ENCODE measurements at regions not wholly inside any gene's neighbourhood (a gene's known extent, or its start where the extent isn't known, plus 50 kb on each side); places are given as distances from the start of the nearest gene placed in this dataset.
"Not testable (repeated sequence)": the region's sequence is repeated elsewhere in the genome, so short reads cannot be mapped to it uniquely, and the experiment has no call there.

- TF ChIP-seq CTCF (optimal IDR thresholded peaks at IDR 0.05 in 1 of 3, IDR thresholded peaks at IDR 0.05 in 1 of 3, conservative IDR thresholded peaks at IDR 0.05 in 1 of 3; ENCODE audit: extremely low read depth in 1 of 3, insufficient read depth in 2 of 3, low read length in 3 of 3); EZH2 (IDR thresholded peaks at IDR 0.05; ENCODE audit: low read length): not testable (repeated sequence)
Observed at GRCh38 chr21:9026729-9027416, 1494.5 kb upstream of the TPTE start.

All from keratinocyte (primary cell).